CD14-positive monocyte (primary cell): ENCODE measurements at regions not wholly inside any gene's neighbourhood (a gene's known extent, or its start where the extent isn't known, plus 50 kb on each side); places are given as distances from the start of the nearest gene placed in this dataset.

ENCODE experiments used
- DNase-seq, 3 donors: peaks; one replicate each; pipeline ENCODE4 v3.0.0-alpha.2; 2011 to 2022
- H2AFZ ChIP-seq: 2 replicates; pipeline ENCODE4 v1.6.0; 2012; ENCODE audit warnings: mild to moderate bottlenecking, low read depth, low read length, inconsistent platforms; ENCODE audit not compliant: insufficient read depth, poor library complexity, severe bottlenecking
- H3K27ac ChIP-seq, 2 donors: 1 replicate in 1 of 2; 2 replicates in 1 of 2; pipeline ENCODE4 v1.5.1; 2012 to 2013; ENCODE audit warnings: low read length in 2 of 2, control low read depth in 1 of 2, inconsistent platforms in 1 of 2, low read depth in 1 of 2, mild to moderate bottlenecking in 1 of 2
- H3K27me3 ChIP-seq, 2 donors: one replicate each; pipeline versions ENCODE4 v1.6.0 to v1.6.1; 2011 to 2013; ENCODE audit warnings: low read length in 2 of 2; ENCODE audit not compliant: control insufficient read depth in 2 of 2, insufficient read depth in 2 of 2
- H3K36me3 ChIP-seq, 2 donors: replicated peaks in 1 of 2; 1 replicate in 1 of 2; 2 replicates in 1 of 2; pipeline versions ENCODE4 v1.5.1 to v1.6.1; 2012 to 2013; ENCODE audit warnings: low read length in 2 of 2, control low read depth in 1 of 2, inconsistent platforms in 1 of 2, mild to moderate bottlenecking in 1 of 2; ENCODE audit not compliant: insufficient read depth in 2 of 2, control insufficient read depth in 1 of 2
- H3K4me1 ChIP-seq, 2 donors: 1 replicate in 1 of 2; 2 replicates in 1 of 2; pipeline versions ENCODE4 v1.5.1 to v1.6.1; 2012 to 2013; ENCODE audit warnings: low read length in 2 of 2, control low read depth in 1 of 2, inconsistent platforms in 1 of 2, mild to moderate bottlenecking in 1 of 2, moderate library complexity in 1 of 2; ENCODE audit not compliant: insufficient read depth in 2 of 2, control insufficient read depth in 1 of 2
- H3K4me2 ChIP-seq: replicated peaks from 2 replicates; pipeline ENCODE3; 2012; ENCODE audit warnings: low read length, moderate library complexity, mild to moderate bottlenecking; ENCODE audit not compliant: poor library complexity, severe bottlenecking; ENCODE audit errors: extremely low read depth
- H3K4me3 ChIP-seq, 3 experiments: fragments of 200-600 bp in 1 of 3; sonication (generic) in 1 of 3; replicated peaks in 1 of 3; 1 replicate in 2 of 3; 2 replicates in 1 of 3; pipeline ENCODE4 v1.5.1; 2011 to 2013; ENCODE audit warnings: low read length in 3 of 3, mild to moderate bottlenecking in 3 of 3, control low read depth in 2 of 3, low read depth in 2 of 3, inconsistent platforms in 1 of 3, moderate library complexity in 1 of 3
- H3K79me2 ChIP-seq: 2 replicates; pipeline ENCODE4 v1.6.0; 2012; ENCODE audit warnings: mild to moderate bottlenecking, control low read depth, inconsistent platforms, low read length, moderate library complexity; ENCODE audit not compliant: insufficient read depth
- H3K9ac ChIP-seq: 2 replicates; pipeline ENCODE4 v1.6.0; 2017; ENCODE audit warnings: low read length, mild to moderate bottlenecking; ENCODE audit not compliant: insufficient read depth, poor library complexity, severe bottlenecking
- H3K9me3 ChIP-seq, 2 donors: replicated peaks in 1 of 2; 1 replicate in 1 of 2; 2 replicates in 1 of 2; pipeline versions ENCODE4 v1.5.1 to v1.6.1; 2012 to 2013; ENCODE audit warnings: low read length in 2 of 2, control low read depth in 1 of 2; ENCODE audit not compliant: control insufficient read depth in 1 of 2, insufficient read depth in 1 of 2
- H4K20me1 ChIP-seq: 2 replicates; pipeline ENCODE4 v1.6.0; 2012; ENCODE audit warnings: mild to moderate bottlenecking, low read length, control low read depth, moderate library complexity; ENCODE audit not compliant: insufficient read depth
- H3K27ac Mint-ChIP-seq, 7 donors: one replicate each; pipeline ENCODE4 v1.8.0; 2020; ENCODE audit warnings: mild to moderate bottlenecking in 7 of 7, mixed read lengths in 7 of 7, moderate library complexity in 6 of 7, inconsistent platforms in 2 of 7
- H3K27me3 Mint-ChIP-seq, 3 donors: one replicate each; pipeline ENCODE4 v1.8.0; 2021 to 2022; ENCODE audit warnings: low read depth in 3 of 3, mild to moderate bottlenecking in 3 of 3, mixed read lengths in 3 of 3, moderate library complexity in 3 of 3, inconsistent platforms in 1 of 3
- H3K36me3 Mint-ChIP-seq, 2 donors: one replicate each; pipeline ENCODE4 v1.8.0; 2020; ENCODE audit warnings: mixed read lengths in 2 of 2, inconsistent platforms in 1 of 2, mild to moderate bottlenecking in 1 of 2
- H3K4me1 Mint-ChIP-seq: one replicate; pipeline ENCODE4 v1.8.0; 2020; ENCODE audit warnings: mild to moderate bottlenecking, mixed read lengths
- H3K4me3 Mint-ChIP-seq, 2 donors: one replicate each; pipeline ENCODE4 v1.8.0; 2020; ENCODE audit warnings: mild to moderate bottlenecking in 2 of 2, mixed read lengths in 2 of 2, moderate library complexity in 1 of 2
- H3K9me3 Mint-ChIP-seq, 7 donors: one replicate each; pipeline ENCODE4 v1.8.0; 2020 to 2022; ENCODE audit warnings: mixed read lengths in 7 of 7, mild to moderate bottlenecking in 6 of 7, moderate library complexity in 6 of 7, inconsistent platforms in 2 of 7
- whole genome bisulfite sequencing: methylation state at CpG from one replicate; pipeline ENCODE4 v1.1.5; 2013; ENCODE audit warnings: missing lambda C conversion rate; ENCODE audit not compliant: insufficient coverage; 5-methylcytosine and 5-hydroxymethylcytosine counted together
- intact Hi-C, 2 donors: fragments of 100-400 bp; cut with micrococcal nuclease; formaldehyde crosslinking; loops; one replicate each; pipeline versions ENCODE4 v1.15.0 to v1.15.1; 2023
- TF ChIP-seq, protein P1 (sequence below): fragments of 200-600 bp; IDR thresholded peaks from one replicate; pipeline ENCODE4 v1.8.0; 2022; ENCODE audit warnings: antibody characterized with exemption, mild to moderate bottlenecking

DNA sequence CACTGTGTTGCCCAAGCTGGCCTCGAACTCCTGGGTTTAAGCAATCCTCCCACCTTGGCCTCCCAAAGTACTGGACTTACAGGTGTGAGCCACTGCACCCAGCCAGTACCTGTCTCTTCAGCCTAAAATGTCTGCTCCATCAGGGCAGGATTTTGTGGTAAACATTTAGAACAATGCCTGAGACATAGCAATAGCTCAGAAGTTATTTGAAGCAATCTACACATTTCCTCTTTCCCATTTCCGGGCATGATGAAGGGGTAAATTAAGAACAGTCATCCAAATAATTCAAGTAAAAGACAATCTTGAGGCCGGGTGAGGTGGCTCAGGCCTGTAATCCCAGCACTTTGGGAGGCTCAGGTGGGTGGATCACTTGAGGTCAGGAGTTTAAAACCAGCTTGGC is 69.0 kb upstream of the ZNF217 start:
- peak overlapping the region in 1 of 3 experiments; percentile 28 for H3K4me3 ChIP-seq
- H3K27me3 ChIP-seq, result no peaks in the 10 kb centered on the region
- no peaks in the 10 kb centered on the region for H4K20me1 ChIP-seq
- TF ChIP-seq, protein P1, sequence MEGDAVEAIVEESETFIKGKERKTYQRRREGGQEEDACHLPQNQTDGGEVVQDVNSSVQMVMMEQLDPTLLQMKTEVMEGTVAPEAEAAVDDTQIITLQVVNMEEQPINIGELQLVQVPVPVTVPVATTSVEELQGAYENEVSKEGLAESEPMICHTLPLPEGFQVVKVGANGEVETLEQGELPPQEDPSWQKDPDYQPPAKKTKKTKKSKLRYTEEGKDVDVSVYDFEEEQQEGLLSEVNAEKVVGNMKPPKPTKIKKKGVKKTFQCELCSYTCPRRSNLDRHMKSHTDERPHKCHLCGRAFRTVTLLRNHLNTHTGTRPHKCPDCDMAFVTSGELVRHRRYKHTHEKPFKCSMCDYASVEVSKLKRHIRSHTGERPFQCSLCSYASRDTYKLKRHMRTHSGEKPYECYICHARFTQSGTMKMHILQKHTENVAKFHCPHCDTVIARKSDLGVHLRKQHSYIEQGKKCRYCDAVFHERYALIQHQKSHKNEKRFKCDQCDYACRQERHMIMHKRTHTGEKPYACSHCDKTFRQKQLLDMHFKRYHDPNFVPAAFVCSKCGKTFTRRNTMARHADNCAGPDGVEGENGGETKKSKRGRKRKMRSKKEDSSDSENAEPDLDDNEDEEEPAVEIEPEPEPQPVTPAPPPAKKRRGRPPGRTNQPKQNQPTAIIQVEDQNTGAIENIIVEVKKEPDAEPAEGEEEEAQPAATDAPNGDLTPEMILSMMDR, result no peak
- H3K27me3 Mint-ChIP-seq, result no peaks in the 10 kb centered on the region
- H3K9ac ChIP-seq, result no peak overlapping the region
- DNase-seq, result peak; percentile 44 to 69 (median 65)
- H3K4me1 ChIP-seq, result peaks cover 53 to 59% of the 10 kb centered on the region in 2 donors
- peak overlapping the region; percentile 5 for H2AFZ ChIP-seq
- peak overlapping the region; percentile 19 for H3K4me2 ChIP-seq
- 0% methylated on average over 1 of the region's 3 CpGs for WGBS
- H3K9me3 Mint-ChIP-seq, result peaks cover 0 to 2% (median 0%) of the 10 kb centered on the region in 7 donors
- peaks cover 49% of the 10 kb centered on the region for H3K4me1 Mint-ChIP-seq
- intact Hi-C loops, result no loop called here
- H3K4me3 Mint-ChIP-seq, result peak overlapping the region in 1 of 2 donors; percentile 60
- H3K27ac Mint-ChIP-seq, result peak overlapping the region; percentile 73 to 93 (median 88)
- H3K27ac ChIP-seq, result peak overlapping the region; percentile 55 to 66
- H3K36me3 ChIP-seq, result no peaks in the 10 kb centered on the region
- H3K9me3 ChIP-seq, result no peaks in the 10 kb centered on the region
- H3K79me2 ChIP-seq, result no peaks in the 10 kb centered on the region
- no peaks in the 10 kb centered on the region for H3K36me3 Mint-ChIP-seq

DNA sequence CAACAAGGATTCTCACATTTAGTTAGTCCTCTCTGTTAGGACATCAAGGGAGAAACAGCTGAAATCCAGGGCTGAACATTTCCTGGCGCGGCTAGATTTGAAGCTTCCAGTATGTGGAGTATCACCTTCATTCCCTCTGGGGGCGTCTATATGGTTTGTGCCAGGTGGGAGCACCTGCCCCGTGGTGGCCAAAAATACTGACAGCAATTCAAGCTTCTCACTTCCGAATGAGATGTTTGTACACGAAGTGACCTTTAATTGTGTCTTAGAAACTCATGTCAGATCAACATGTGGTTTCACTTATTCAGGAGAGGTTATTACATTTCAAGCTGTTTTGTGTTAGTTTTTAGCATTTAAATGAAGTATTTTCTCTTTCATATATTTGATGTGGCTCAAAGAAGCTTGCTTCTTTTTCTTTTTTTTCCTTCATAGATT is 67.3 kb upstream of the ZNF217 start:
- TF ChIP-seq, protein P1, result no peak
- no peaks in the 10 kb centered on the region for H3K36me3 ChIP-seq
- DNase-seq, result no peak
- H3K27ac Mint-ChIP-seq, result peak overlapping the region in 6 of 7 donors; percentile 81 to 93 (median 90)
- peak overlapping the region in 1 of 2 donors; percentile 89 for H3K27ac ChIP-seq
- H3K4me3 Mint-ChIP-seq, result no peak overlapping the region
- peak overlapping the region; percentile 80 for H3K4me2 ChIP-seq
- no peaks in the 10 kb centered on the region for H3K9me3 ChIP-seq
- no peaks in the 10 kb centered on the region for H3K27me3 Mint-ChIP-seq
- H3K27me3 ChIP-seq, result no peaks in the 10 kb centered on the region
- H3K79me2 ChIP-seq, result no peaks in the 10 kb centered on the region
- peaks cover 66% of the 10 kb centered on the region for H3K4me1 Mint-ChIP-seq
- peaks cover 66 to 75% of the 10 kb centered on the region in 2 donors for H3K4me1 ChIP-seq
- no peak overlapping the region for H3K9ac ChIP-seq
- H3K36me3 Mint-ChIP-seq, result no peaks in the 10 kb centered on the region
- 55% methylated on average over 2 of the region's 6 CpGs for WGBS
- intact Hi-C loops, result no loop called here
- peak overlapping the region; percentile 90 for H2AFZ ChIP-seq
- peak overlapping the region in 1 of 3 experiments; percentile 80 for H3K4me3 ChIP-seq
- H4K20me1 ChIP-seq, result no peaks in the 10 kb centered on the region
- no peaks in the 10 kb centered on the region for H3K9me3 Mint-ChIP-seq
